Coronary artery (tissue), 2 donors: ENCODE measurements at regions not wholly inside any gene's neighbourhood (a gene's known extent, or its start where the extent isn't known, plus 50 kb on each side); places are given as distances from the start of the nearest gene placed in this dataset.
"Not testable (repeated sequence)": the region's sequence is repeated elsewhere in the genome, so short reads cannot be mapped to it uniquely, and the experiment has no call there.

ENCODE experiments used
- DNase-seq: peaks from one replicate; pipeline ENCODE4 v3.0.0-alpha.2; 2017; ENCODE audit warnings: low spot score
- H3K27ac ChIP-seq, 2 donors: fragments of 200-600 bp; sonication (generic); one replicate each; pipeline ENCODE4 v1.5.1; 2016 to 2019
- H3K4me3 ChIP-seq: fragments of 200-600 bp; sonication (generic); 2 replicates; pipeline ENCODE4 v1.5.1; 2016; ENCODE audit warnings: mild to moderate bottlenecking, moderate library complexity
- CTCF ChIP-seq: fragments of 200-600 bp; sonication (generic); IDR thresholded peaks from one replicate; pipeline ENCODE4 v1.5.1; 2019; ENCODE audit warnings: antibody characterized with exemption

DNA sequence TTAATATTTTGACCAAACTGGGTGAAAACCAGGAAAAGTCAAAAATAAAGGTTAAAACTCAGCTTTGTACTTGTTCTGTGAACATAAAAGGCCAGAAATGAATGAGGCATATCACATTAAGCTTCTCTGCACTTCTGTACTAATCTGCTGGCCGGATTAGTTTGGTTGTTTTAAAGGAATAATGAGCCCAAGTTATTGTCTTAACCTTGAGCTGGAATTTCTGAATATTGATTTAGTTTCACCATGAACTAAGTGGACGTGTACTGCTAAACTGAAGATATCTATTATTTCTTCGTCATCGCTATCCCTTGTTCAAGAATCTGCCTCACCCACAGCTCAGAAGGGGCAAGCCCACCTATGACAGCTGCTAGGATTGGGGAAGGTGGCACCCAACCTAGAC, 101.1 kb upstream of the FRMD4A start:
- Histone ChIP-seq H3K4me3 (no peak overlapping the region), H3K27ac (no peak overlapping the region)
- no peak for TF ChIP-seq CTCF
- no peak for DNase-seq

- DNase-seq = no peak
- Histone ChIP-seq H3K27ac (no peak overlapping the region), H3K4me3 (no peak overlapping the region)
- TF ChIP-seq CTCF = no peak
These were observed 98.4 kb upstream of the FRMD4A start for GRCh38 chr10:14429043-14429700.

DNA sequence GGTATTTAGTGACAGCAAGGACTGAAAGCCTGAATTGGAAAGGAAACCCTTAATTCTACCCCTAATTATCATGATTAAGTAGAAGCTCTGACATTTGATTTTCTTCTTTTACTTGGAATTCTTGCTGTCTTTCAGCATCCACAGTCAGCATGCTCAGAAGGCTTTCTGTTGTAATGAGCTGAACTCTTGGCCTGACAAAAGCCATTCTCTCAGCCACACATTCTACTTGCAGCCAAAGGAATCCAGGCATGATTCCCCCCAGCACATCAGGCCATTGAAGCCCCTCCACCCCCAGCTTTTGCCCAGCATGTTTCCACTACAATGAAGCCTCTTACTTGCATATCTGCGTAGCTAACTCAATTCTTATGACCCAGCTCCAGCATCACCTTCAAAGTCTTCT, 94.3 kb upstream of the FRMD4A start:
- TF ChIP-seq CTCF = no peak
- H3K27ac ChIP-seq = no peak overlapping the region
- H3K4me3 ChIP-seq = no peak overlapping the region
- no peak for DNase-seq

DNA sequence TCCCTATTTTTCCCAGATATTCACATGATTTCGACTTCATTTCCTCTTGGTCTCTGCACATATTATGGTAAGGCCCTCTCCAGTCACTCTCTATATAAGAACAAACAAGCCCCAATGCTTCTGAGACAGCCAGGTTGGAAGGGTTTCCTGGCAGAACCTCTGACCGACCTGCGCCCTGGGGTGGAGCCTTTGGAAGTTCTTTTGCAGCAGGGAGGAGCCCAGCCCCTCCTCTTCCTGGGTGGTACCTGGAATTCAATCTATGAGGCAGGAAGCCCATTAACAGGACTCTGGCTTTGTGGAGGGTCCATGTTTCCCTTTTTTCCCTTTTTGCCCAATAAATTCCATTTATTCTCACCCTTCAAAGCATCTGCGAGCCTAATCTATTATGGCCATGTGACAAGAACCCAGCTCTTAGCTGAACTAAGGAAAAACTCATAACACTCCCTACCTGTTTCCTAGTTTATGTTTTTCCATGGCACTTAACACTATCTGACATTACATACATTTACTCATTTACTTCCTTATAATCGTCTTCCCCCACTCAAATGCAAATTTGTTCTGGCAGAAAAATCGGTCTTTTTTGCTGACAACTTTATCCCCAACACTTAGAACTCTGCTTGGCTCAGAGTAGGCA, 92.5 kb upstream of the FRMD4A start:
- Histone ChIP-seq H3K27ac (no peak overlapping the region), H3K4me3 (no peak overlapping the region)
- no peak for DNase-seq
- no peak for TF ChIP-seq CTCF

DNA sequence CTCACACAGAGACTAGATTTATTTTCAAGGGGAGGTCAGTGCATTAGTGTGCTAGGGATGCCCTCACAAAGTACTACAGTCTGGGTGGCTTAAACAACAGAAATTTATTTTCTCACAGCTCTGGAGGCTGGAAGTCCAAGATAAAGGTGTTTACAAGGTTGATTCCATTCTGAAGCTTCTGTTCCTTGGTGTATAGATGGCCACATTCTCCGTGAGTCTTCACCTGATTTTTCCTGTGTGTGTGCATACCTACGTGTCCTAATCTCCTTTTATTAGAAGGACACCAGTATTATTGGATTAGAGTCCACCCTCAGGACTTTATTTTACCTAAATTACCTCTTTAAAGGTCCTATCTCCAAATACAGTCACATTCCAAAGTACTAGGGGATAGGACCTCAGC, 91.7 kb upstream of the FRMD4A start:
- no peak for TF ChIP-seq CTCF
- Histone ChIP-seq H3K4me3 (no peak overlapping the region), H3K27ac (no peak overlapping the region)
- no peak for DNase-seq

- Histone ChIP-seq H3K4me3 (no peak overlapping the region), H3K27ac (no peak overlapping the region)
- TF ChIP-seq CTCF = no peak
- DNase-seq = no peak
These were observed 91.2 kb upstream of the FRMD4A start for GRCh38 chr10:14421941-14422340.

GRCh38 chr10:14417336-14417735, 86.6 kb upstream of the FRMD4A start:
- H3K27ac ChIP-seq, H3K4me3 ChIP-seq, DNase-seq: not testable (repeated sequence)
